ENCODE measurements at regions not wholly inside any gene's neighbourhood (a gene's known extent, or its start where the extent isn't known, plus 50 kb on each side); places are given as distances from the start of the nearest gene placed in this dataset.

DNA sequence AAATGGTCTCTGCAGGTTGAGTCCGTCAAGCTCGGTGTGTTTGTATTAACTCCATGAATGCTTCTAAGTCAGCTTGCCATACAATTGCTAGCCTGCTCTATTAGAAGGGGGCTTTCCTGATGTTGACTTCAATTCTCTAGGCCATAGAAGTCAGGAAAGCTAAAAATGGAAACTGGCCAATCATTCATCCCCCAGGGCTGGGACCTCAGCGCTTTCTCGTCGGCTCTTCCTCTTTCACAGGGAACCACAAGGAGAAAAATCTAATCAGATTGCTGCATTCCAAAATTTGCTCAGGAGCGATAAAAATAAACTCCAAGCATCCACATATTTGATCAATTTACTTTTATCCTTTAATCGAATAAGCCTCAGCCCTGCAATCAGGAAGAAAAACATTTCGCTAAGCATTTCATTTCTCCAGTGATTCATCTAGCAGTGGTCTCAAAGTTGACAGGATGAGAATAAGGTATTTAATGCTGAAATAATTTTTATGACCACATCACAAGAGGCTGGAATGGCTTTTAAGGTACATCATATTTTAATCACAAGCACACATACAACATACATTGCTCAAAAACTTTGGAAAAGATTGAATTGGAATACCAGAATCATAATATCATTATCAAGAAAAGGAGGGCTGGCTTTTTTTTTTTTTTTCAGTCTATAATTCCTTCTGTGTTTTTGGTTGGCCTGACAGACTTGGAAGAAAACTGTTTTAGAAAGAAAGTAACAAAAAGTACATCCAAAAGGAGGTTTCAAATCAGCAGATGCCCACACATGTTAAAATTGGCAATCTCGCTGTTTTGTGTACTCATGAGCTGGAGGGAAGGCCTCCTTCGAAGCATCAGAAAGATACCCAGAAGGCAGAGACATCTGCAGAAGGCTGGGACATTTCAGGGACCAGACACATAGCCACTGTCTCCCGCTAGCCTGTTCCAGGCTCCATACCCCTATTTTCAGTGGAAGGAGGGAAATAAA, 316.3 kb downstream of the NUAK1 start:
- TF ChIP-seq, protein P1, sequence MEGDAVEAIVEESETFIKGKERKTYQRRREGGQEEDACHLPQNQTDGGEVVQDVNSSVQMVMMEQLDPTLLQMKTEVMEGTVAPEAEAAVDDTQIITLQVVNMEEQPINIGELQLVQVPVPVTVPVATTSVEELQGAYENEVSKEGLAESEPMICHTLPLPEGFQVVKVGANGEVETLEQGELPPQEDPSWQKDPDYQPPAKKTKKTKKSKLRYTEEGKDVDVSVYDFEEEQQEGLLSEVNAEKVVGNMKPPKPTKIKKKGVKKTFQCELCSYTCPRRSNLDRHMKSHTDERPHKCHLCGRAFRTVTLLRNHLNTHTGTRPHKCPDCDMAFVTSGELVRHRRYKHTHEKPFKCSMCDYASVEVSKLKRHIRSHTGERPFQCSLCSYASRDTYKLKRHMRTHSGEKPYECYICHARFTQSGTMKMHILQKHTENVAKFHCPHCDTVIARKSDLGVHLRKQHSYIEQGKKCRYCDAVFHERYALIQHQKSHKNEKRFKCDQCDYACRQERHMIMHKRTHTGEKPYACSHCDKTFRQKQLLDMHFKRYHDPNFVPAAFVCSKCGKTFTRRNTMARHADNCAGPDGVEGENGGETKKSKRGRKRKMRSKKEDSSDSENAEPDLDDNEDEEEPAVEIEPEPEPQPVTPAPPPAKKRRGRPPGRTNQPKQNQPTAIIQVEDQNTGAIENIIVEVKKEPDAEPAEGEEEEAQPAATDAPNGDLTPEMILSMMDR (IDR thresholded peaks at IDR 0.05), result no peak
- H3K4me3 ChIP-seq (ENCODE audit: low read length), result no peak overlapping the region
- intact Hi-C loops (cut with micrococcal nuclease), result no loop called here
- H3K27me3 ChIP-seq (ENCODE audit: control insufficient read depth, insufficient read depth, low read length), result no peaks in the 10 kb centered on the region
- Mint-ChIP-seq H3K9me3 (peaks cover 0 to 3% of the 10 kb centered on the region in 2 donors), H3K4me1 (no peaks in the 10 kb centered on the region), H3K27ac (no peak overlapping the region), H3K36me3 (no peaks in the 10 kb centered on the region), H3K27me3 (ENCODE audit: low read depth in 2 of 2) (peaks cover 0 to 9% of the 10 kb centered on the region in 2 donors), H3K4me3 (no peak overlapping the region)
- DNase-seq (no peak), ATAC-seq (no peak)
- no peaks in the 10 kb centered on the region for H3K9me3 ChIP-seq (ENCODE audit: control insufficient read depth, insufficient read depth, low read length)
- H3K36me3 ChIP-seq (ENCODE audit: control insufficient read depth, insufficient read depth, low read length), result no peaks in the 10 kb centered on the region
- 58% methylated on average over 10 of the region's 11 CpGs for WGBS (ENCODE audit: insufficient coverage)
- no peak overlapping the region for H3K27ac ChIP-seq (ENCODE audit: low read length)
- no peaks in the 10 kb centered on the region for H3K4me1 ChIP-seq (ENCODE audit: control insufficient read depth, insufficient read depth, low read length)

DNA sequence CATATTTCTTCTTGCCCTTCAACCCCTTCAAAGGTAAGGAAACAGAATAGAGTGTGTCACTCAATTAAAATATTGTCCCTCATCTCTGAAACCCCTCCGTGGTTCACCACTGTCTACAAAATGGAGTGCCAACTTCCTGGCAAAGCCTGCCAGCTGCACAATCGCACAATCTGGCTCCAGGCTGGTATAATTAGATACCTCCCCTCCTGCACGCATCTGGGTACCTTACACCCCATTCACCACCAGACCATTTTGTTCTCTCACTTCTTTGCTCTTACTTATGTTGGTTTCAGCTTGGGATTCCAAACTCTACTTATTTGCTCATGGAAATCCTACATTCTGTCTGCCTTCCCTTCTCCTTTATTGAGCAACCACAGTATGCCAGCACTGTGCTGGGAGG, 314.9 kb downstream of the NUAK1 start:
- Mint-ChIP-seq H3K27ac (no peak overlapping the region), H3K4me1 (no peaks in the 10 kb centered on the region), H3K27me3 (ENCODE audit: low read depth in 2 of 2) (peaks cover 0 to 9% of the 10 kb centered on the region in 2 donors), H3K4me3 (no peak overlapping the region), H3K9me3 (peaks cover 0 to 3% of the 10 kb centered on the region in 2 donors), H3K36me3 (no peaks in the 10 kb centered on the region)
- H3K27me3 ChIP-seq (ENCODE audit: control insufficient read depth, insufficient read depth, low read length), result no peaks in the 10 kb centered on the region
- TF ChIP-seq, protein P1 (IDR thresholded peaks at IDR 0.05), result no peak
- H3K36me3 ChIP-seq (ENCODE audit: control insufficient read depth, insufficient read depth, low read length), result no peaks in the 10 kb centered on the region
- DNase-seq (no peak), ATAC-seq (no peak)
- no peaks in the 10 kb centered on the region for H3K4me1 ChIP-seq (ENCODE audit: control insufficient read depth, insufficient read depth, low read length)
- no peak overlapping the region for H3K27ac ChIP-seq (ENCODE audit: low read length)
- intact Hi-C loops (cut with micrococcal nuclease), result no loop called here
- 16% methylated on average over 3 of the region's 3 CpGs for WGBS (ENCODE audit: insufficient coverage)
- H3K9me3 ChIP-seq (ENCODE audit: control insufficient read depth, insufficient read depth, low read length), result no peaks in the 10 kb centered on the region
- no peak overlapping the region for H3K4me3 ChIP-seq (ENCODE audit: low read length)

DNA sequence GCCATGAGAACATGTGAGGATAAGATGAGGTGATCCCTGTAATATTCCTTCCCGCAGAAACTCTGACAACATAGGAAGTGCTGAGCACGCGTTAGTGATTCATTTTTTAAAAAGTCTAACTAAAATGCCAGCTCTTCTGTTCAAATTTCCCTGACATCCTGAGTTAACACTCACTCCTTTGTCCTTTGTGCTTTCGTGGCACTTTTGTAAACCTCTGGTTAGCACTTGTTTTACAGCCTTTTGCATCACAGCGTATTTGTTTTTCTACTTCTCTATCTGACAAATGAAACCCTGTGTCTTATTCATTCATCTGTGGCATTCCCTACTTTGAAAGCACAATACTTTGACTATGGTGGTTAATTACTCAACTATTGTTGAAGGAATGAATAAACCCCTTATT, 313.6 kb downstream of the NUAK1 start:
- TF ChIP-seq, protein P1 (IDR thresholded peaks at IDR 0.05), result no peak
- H3K4me3 Mint-ChIP-seq, result no peak overlapping the region
- H3K4me1 Mint-ChIP-seq, result no peaks in the 10 kb centered on the region
- DNase-seq (no peak), ATAC-seq (no peak)
- Histone ChIP-seq H3K27me3 (ENCODE audit: control insufficient read depth, insufficient read depth, low read length) (no peaks in the 10 kb centered on the region), H3K27ac (ENCODE audit: low read length) (no peak overlapping the region), H3K9me3 (ENCODE audit: control insufficient read depth, insufficient read depth, low read length) (no peaks in the 10 kb centered on the region), H3K4me1 (ENCODE audit: control insufficient read depth, insufficient read depth, low read length) (no peaks in the 10 kb centered on the region), H3K4me3 (ENCODE audit: low read length) (no peak overlapping the region), H3K36me3 (ENCODE audit: control insufficient read depth, insufficient read depth, low read length) (no peaks in the 10 kb centered on the region)
- H3K36me3 Mint-ChIP-seq, result no peaks in the 10 kb centered on the region
- 84% methylated on average over 5 of the region's 5 CpGs for WGBS (ENCODE audit: insufficient coverage)
- peaks cover 0 to 9% of the 10 kb centered on the region in 2 donors for H3K27me3 Mint-ChIP-seq (ENCODE audit: low read depth in 2 of 2)
- no peak overlapping the region for H3K27ac Mint-ChIP-seq
- intact Hi-C loops (cut with micrococcal nuclease), result no loop called here
- peaks cover 0 to 3% of the 10 kb centered on the region in 2 donors for H3K9me3 Mint-ChIP-seq

Measured in natural killer cell (primary cell).